ENCODE measurements at regions not wholly inside any gene's neighbourhood (a gene's known extent, or its start where the extent isn't known, plus 50 kb on each side); places are given as distances from the start of the nearest gene placed in this dataset.
"Not testable (repeated sequence)": the region's sequence is repeated elsewhere in the genome, so short reads cannot be mapped to it uniquely, and the experiment has no call there.

- FAIRE-seq, result no peak
Measured at GRCh38 chr6:84348801-84349200, 121.4 kb upstream of the CEP162 start.

GRCh38 chr6:84346372-84346771, 118.9 kb upstream of the CEP162 start:
- FAIRE-seq, result no peak

GRCh38 chr6:84344005-84344404, 116.6 kb upstream of the CEP162 start:
- no peak for FAIRE-seq

- FAIRE-seq, result no peak
Measured at GRCh38 chr6:84340422-84340821, 113.0 kb upstream of the CEP162 start.

GRCh38 chr6:84333842-84334241, 106.4 kb upstream of the CEP162 start:
- no peak for FAIRE-seq

- FAIRE-seq, result no peak
Measured at GRCh38 chr6:84332139-84333034, 104.9 kb upstream of the CEP162 start.

- no peak for FAIRE-seq
Measured at GRCh38 chr6:84330325-84330724, 102.9 kb upstream of the CEP162 start.

- FAIRE-seq, result no peak
Measured at GRCh38 chr6:84329516-84329915, 102.1 kb upstream of the CEP162 start.

- FAIRE-seq, result no peak
Measured at GRCh38 chr6:84329077-84329476, 101.6 kb upstream of the CEP162 start.

- no peak for FAIRE-seq
Measured at GRCh38 chr6:84317463-84317862, 90.0 kb upstream of the CEP162 start.

GRCh38 chr6:84314377-84314898, 87.0 kb upstream of the CEP162 start:
- FAIRE-seq, result no peak

- FAIRE-seq, result peak; percentile 94
Measured at GRCh38 chr6:84309336-84309735, 81.9 kb upstream of the CEP162 start.

- no peak for FAIRE-seq
Measured at GRCh38 chr6:84304881-84305280, 77.4 kb upstream of the CEP162 start.

- not testable (repeated sequence) for FAIRE-seq
Measured at GRCh38 chr6:84291033-84291432, 63.6 kb upstream of the CEP162 start.

GRCh38 chr6:84284428-84285049, 57.1 kb upstream of the CEP162 start:
- FAIRE-seq, result no peak

GRCh38 chr6:84282550-84282949, 55.1 kb upstream of the CEP162 start:
- FAIRE-seq, result no peak

GRCh38 chr6:84280639-84281038, 53.2 kb upstream of the CEP162 start:
- FAIRE-seq, result no peak

GRCh38 chr6:84280030-84280429, 52.6 kb upstream of the CEP162 start:
- FAIRE-seq, result no peak

GRCh38 chr6:84278321-84278998, 51.0 kb upstream of the CEP162 start:
- FAIRE-seq, result no peak

All from endometrium (tissue), 2 donors.